OCI-LY7 (cell line): ENCODE measurements at regions not wholly inside any gene's neighbourhood (a gene's known extent, or its start where the extent isn't known, plus 50 kb on each side); places are given as distances from the start of the nearest gene placed in this dataset.

ENCODE experiments used
- BruUV-seq: library from RNA; stranded (reverse); fragments of 400-500 nt; replicated peaks from 2 replicates; lab custom pipeline; 2021; lab: Mats Ljungman, UMichigan
- CTCF ChIA-PET: fragments of 300-600 bp; sonication (Branson Sonifier 250); formaldehyde crosslinking; loops from one replicate; lab custom pipeline; 2022; ENCODE audit warnings: antibody characterized with exemption; ENCODE audit not compliant: unreplicated experiment; lab: Charles Lee
- POLR2A ChIA-PET: fragments of 300-600 bp; sonication (Branson Sonifier 250); formaldehyde crosslinking; loops from one replicate; lab custom pipeline; 2022; ENCODE audit warnings: antibody characterized with exemption; lab: Charles Lee
- DNase-seq: peaks from one replicate; pipeline ENCODE4 v3.0.0-alpha.2; 2015; ENCODE audit warnings: low spot score
- H2AFZ ChIP-seq: fragments of 200-600 bp; sonication (generic), shearing (Covaris generic); 2 replicates; pipeline ENCODE4 v1.6.1; 2014; ENCODE audit warnings: mild to moderate bottlenecking, antibody characterized with exemption, low read length, moderate library complexity
- H3K27ac ChIP-seq: fragments of 200-600 bp; sonication (generic); 2 replicates; pipeline ENCODE4 v1.5.1; 2014; ENCODE audit warnings: mixed run types, low read depth, mild to moderate bottlenecking, moderate library complexity, low read length, inconsistent platforms; ENCODE audit not compliant: poor library complexity, severe bottlenecking
- H3K36me3 ChIP-seq: fragments of 200-600 bp; sonication (generic); 2 replicates; pipeline ENCODE4 v1.6.1; 2014; ENCODE audit warnings: mild to moderate bottlenecking, antibody characterized with exemption, low read length, moderate library complexity, mixed read lengths; ENCODE audit not compliant: insufficient read depth
- H3K4me1 ChIP-seq: fragments of 200-600 bp; sonication (generic); 2 replicates; pipeline ENCODE4 v1.5.1; 2014; ENCODE audit warnings: mild to moderate bottlenecking, low read length; ENCODE audit not compliant: insufficient read depth, poor library complexity, severe bottlenecking
- H3K4me2 ChIP-seq: fragments of 200-600 bp; sonication (generic); 2 replicates; pipeline ENCODE4 v1.6.1; 2014; ENCODE audit warnings: mild to moderate bottlenecking, low read length
- H3K4me3 ChIP-seq: fragments of 200-600 bp; sonication (generic); 2 replicates; pipeline ENCODE4 v1.5.1; 2014; ENCODE audit warnings: mild to moderate bottlenecking, low read depth, low read length; ENCODE audit not compliant: poor library complexity, severe bottlenecking
- H3K79me2 ChIP-seq: fragments of 200-600 bp; sonication (generic); 2 replicates; pipeline ENCODE4 v1.6.1; 2016; ENCODE audit warnings: low read depth, mild to moderate bottlenecking, low read length, moderate library complexity, mixed read lengths; ENCODE audit not compliant: insufficient read depth
- H3K9me2 ChIP-seq: fragments of 200-600 bp; sonication (generic); 2 replicates; pipeline ENCODE4 v1.6.1; 2016; ENCODE audit warnings: mild to moderate bottlenecking, low read length, mixed read lengths; ENCODE audit not compliant: insufficient read depth
- H3K9me3 ChIP-seq: fragments of 200-600 bp; sonication (generic); 2 replicates; pipeline ENCODE4 v1.6.1; 2014; ENCODE audit warnings: mild to moderate bottlenecking, mixed run types, low read length, mixed read lengths
- H4K20me1 ChIP-seq: fragments of 200-600 bp; sonication (generic); 2 replicates; pipeline ENCODE4 v1.6.1; 2014; ENCODE audit warnings: mild to moderate bottlenecking, antibody characterized with exemption, low read length, moderate library complexity, mixed read lengths; ENCODE audit not compliant: insufficient read depth
- CTCF ChIP-seq: fragments of 200-600 bp; sonication (generic); conservative IDR thresholded peaks from 2 replicates; pipeline ENCODE4 v1.5.1; 2014; ENCODE audit warnings: mild to moderate bottlenecking, antibody characterized with exemption, low read length, moderate library complexity, mixed read lengths
- EZH2phosphoT487 ChIP-seq: fragments of 200-600 bp; sonication (generic); IDR thresholded peaks from 2 replicates; pipeline ENCODE4 v1.6.1; 2018; ENCODE audit warnings: low read depth, borderline replicate concordance, mild to moderate bottlenecking, mixed run types, antibody characterized with exemption, low read length, moderate library complexity, mixed read lengths
- intact Hi-C: fragments of 100-400 bp; cut with micrococcal nuclease; formaldehyde crosslinking; loops from one replicate; pipeline ENCODE4 v1.10.0; 2022; ENCODE audit not compliant: unreplicated experiment

DNA sequence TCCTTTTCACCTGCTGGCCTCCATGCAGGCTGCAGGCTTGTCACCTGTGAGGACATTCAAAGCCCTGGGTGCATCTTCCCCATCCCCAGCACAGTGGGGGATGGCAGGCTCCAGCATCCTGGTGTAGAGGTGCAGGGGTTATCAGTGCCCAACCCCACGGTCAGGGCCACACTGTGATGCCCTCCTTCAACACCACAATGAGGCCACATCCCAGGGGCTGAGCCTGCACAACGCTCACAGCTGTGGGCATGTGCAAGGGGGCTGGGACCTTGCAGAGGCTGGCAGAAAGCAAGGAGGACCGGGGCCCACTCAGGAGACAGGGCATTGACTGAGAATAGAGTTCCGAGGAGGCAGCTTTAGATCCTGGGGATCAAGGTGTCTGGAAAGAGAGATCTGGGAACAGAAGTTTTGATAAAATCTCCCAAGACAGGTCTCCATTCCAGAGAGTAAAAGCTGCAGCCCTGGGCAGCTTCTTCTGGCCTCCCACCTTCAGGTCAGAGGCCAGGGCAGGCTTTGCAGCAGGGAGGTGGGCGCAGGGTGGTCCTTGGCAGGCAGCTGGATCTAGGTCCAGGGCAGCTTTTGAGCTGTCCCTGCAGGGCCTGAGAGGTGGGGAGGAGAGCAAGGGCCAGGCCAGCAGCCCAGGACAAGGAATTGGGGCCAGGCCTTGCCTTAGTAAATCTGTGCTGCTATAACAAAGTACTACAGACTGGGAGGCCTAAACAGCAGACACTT is 250.8 kb upstream of the B3GAT1 start:
- no TSS peak for BruUV-seq
- TF ChIP-seq CTCF (no peak), EZH2phosphoT487 (no peak)

GRCh38 chr11:134661660-134662059 is 249.6 kb upstream of the B3GAT1 start:
- intact Hi-C loops = no loop called here
- TF ChIP-seq CTCF = no peak
- no peak for TF ChIP-seq EZH2phosphoT487
- H3K36me3 ChIP-seq = no peaks in the 10 kb centered on the region
- no peaks in the 10 kb centered on the region for H3K9me3 ChIP-seq
- H3K79me2 ChIP-seq = no peaks in the 10 kb centered on the region
- BruUV-seq = no TSS peak
- H4K20me1 ChIP-seq = no peaks in the 10 kb centered on the region
- no peak overlapping the region for H3K27ac ChIP-seq
- no peak overlapping the region for H3K4me2 ChIP-seq
- POLR2A ChIA-PET = no interaction called here
- no peak overlapping the region for H2AFZ ChIP-seq
- no peak for DNase-seq
- H3K9me2 ChIP-seq = no peaks in the 10 kb centered on the region
- CTCF ChIA-PET = no interaction called here
- no peak overlapping the region for H3K4me3 ChIP-seq
- no peaks in the 10 kb centered on the region for H3K4me1 ChIP-seq

More for the DNA sequence above, 250.8 kb upstream of the B3GAT1 start:
- Histone ChIP-seq H3K4me2 (no peak overlapping the region), H3K79me2 (no peaks in the 10 kb centered on the region), H3K9me2 (no peaks in the 10 kb centered on the region), H3K9me3 (no peaks in the 10 kb centered on the region), H3K4me3 (no peak overlapping the region), H3K4me1 (no peaks in the 10 kb centered on the region), H3K36me3 (no peaks in the 10 kb centered on the region), H4K20me1 (no peaks in the 10 kb centered on the region), H3K27ac (no peak overlapping the region), H2AFZ (no peak overlapping the region)
- ChIA-PET CTCF (interaction anchor here (0.8 kb wide), 1 partner anchor 12 kb away, joined by 3 read pairs; no protein-coding TSS in a partner anchor), POLR2A (interaction anchor here (0.7 kb wide), 1 partner anchor 23 kb away, joined by 3 read pairs; no protein-coding TSS in a partner anchor)
- no peak for DNase-seq
- intact Hi-C loops = no loop called here

GRCh38 chr11:134660416-134660815 is 248.4 kb upstream of the B3GAT1 start:
- no peaks in the 10 kb centered on the region for H4K20me1 ChIP-seq
- ChIA-PET CTCF (no interaction called here), POLR2A (no interaction called here)
- no peak overlapping the region for H3K27ac ChIP-seq
- H3K9me2 ChIP-seq = no peaks in the 10 kb centered on the region
- no peaks in the 10 kb centered on the region for H3K4me1 ChIP-seq
- H3K4me3 ChIP-seq = no peak overlapping the region
- intact Hi-C loops = no loop called here
- H3K36me3 ChIP-seq = no peaks in the 10 kb centered on the region
- H3K9me3 ChIP-seq = no peaks in the 10 kb centered on the region
- H3K4me2 ChIP-seq = no peak overlapping the region
- no peak for DNase-seq
- no TSS peak for BruUV-seq
- no peak for TF ChIP-seq EZH2phosphoT487
- TF ChIP-seq CTCF = no peak
- H2AFZ ChIP-seq = no peak overlapping the region
- H3K79me2 ChIP-seq = no peaks in the 10 kb centered on the region
